GM12878 (cell line): ENCODE measurements at regions not wholly inside any gene's neighbourhood (a gene's known extent, or its start where the extent isn't known, plus 50 kb on each side); places are given as distances from the start of the nearest gene placed in this dataset. TPM values are rescaled to one million over a fixed set of nuclear protein-coding genes. Genes with fewer than 3 reads are reported as not detected.

ENCODE experiments used
- HCFC1 ChIP-seq: fragments of 150-350 bp; IDR thresholded peaks from 2 replicates; pipeline ENCODE4 v1.6.1; 2014; ENCODE audit warnings: low read length
- IKZF1 ChIP-seq: fragments of 450-650 bp; conservative IDR thresholded peaks from 2 replicates; pipeline ENCODE4 v1.6.1; 2017; ENCODE audit warnings: antibody characterized with exemption, mild to moderate bottlenecking
- MEF2B ChIP-seq: fragments of 450-650 bp; IDR thresholded peaks from 2 replicates; pipeline ENCODE4 v1.6.1; 2018; ENCODE audit warnings: mild to moderate bottlenecking, moderate library complexity; ENCODE audit not compliant: partially characterized antibody, poor library complexity, severe bottlenecking
- RAD21 ChIP-seq: IDR thresholded peaks from 2 replicates; pipeline ENCODE4 v1.6.1; 2011; ENCODE audit warnings: mild to moderate bottlenecking, low read depth, low read length, moderate library complexity; ENCODE audit not compliant: insufficient read depth
- microRNA-seq: library from miRNA; unstranded; fragments of <30 nt; microRNA quantifications from one replicate; pipeline ENCODE4, GENCODE V29; 2018
- small RNA-seq: library from RNA; depleted of rRNA; stranded (forward); fragments of <200 nt; gene quantifications from one replicate; pipeline ENCODE3, GENCODE V24; 2014
- TF ChIP-seq, protein P1 (sequence below): IDR thresholded peaks from 2 replicates; pipeline ENCODE4 v1.6.1; 2012; ENCODE audit warnings: improper control_type of control experiment, low read depth, low read length; ENCODE audit not compliant: insufficient replicate concordance
- TF ChIP-seq, protein P2 (sequence below): fragments of 450-650 bp; IDR thresholded peaks from 2 replicates; pipeline ENCODE4 v1.6.1; 2016; ENCODE audit warnings: mild to moderate bottlenecking
- TF ChIP-seq, protein P3 (sequence below): fragments of 450-650 bp; IDR thresholded peaks from 2 replicates; pipeline ENCODE4 v1.6.1; 2017; ENCODE audit warnings: borderline replicate concordance
- TF ChIP-seq, protein P4 (sequence below): fragments of 450-650 bp; conservative IDR thresholded peaks from 2 replicates; pipeline ENCODE4 v1.6.1; 2017; ENCODE audit warnings: mild to moderate bottlenecking, moderate library complexity

DNA sequence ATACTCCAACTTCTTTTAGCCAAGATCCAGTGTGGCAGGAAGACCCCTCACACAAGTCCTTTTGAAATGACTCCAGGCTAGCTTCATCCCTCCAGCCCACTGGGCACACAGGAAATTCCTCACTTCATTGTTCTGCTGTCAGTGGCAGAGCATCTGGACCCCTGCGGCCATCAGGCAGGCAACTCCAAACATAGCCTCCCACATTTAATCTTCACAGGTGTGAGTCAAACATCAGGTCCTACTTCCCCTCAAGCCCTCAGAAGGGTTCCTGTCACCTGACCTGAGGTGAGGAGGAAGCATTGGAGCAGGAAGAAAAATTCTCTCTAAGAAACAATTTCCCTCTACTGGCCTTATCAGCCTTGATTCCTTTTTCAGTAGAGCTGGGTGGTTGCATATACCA is 51.1 kb upstream of the C1GALT1 start (continued):
- TF ChIP-seq, protein P1, sequence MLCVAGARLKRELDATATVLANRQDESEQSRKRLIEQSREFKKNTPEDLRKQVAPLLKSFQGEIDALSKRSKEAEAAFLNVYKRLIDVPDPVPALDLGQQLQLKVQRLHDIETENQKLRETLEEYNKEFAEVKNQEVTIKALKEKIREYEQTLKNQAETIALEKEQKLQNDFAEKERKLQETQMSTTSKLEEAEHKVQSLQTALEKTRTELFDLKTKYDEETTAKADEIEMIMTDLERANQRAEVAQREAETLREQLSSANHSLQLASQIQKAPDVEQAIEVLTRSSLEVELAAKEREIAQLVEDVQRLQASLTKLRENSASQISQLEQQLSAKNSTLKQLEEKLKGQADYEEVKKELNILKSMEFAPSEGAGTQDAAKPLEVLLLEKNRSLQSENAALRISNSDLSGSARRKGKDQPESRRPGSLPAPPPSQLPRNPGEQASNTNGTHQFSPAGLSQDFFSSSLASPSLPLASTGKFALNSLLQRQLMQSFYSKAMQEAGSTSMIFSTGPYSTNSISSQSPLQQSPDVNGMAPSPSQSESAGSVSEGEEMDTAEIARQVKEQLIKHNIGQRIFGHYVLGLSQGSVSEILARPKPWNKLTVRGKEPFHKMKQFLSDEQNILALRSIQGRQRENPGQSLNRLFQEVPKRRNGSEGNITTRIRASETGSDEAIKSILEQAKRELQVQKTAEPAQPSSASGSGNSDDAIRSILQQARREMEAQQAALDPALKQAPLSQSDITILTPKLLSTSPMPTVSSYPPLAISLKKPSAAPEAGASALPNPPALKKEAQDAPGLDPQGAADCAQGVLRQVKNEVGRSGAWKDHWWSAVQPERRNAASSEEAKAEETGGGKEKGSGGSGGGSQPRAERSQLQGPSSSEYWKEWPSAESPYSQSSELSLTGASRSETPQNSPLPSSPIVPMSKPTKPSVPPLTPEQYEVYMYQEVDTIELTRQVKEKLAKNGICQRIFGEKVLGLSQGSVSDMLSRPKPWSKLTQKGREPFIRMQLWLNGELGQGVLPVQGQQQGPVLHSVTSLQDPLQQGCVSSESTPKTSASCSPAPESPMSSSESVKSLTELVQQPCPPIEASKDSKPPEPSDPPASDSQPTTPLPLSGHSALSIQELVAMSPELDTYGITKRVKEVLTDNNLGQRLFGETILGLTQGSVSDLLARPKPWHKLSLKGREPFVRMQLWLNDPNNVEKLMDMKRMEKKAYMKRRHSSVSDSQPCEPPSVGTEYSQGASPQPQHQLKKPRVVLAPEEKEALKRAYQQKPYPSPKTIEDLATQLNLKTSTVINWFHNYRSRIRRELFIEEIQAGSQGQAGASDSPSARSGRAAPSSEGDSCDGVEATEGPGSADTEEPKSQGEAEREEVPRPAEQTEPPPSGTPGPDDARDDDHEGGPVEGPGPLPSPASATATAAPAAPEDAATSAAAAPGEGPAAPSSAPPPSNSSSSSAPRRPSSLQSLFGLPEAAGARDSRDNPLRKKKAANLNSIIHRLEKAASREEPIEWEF, result no peak
- TF ChIP-seq RAD21, result no peak
- TF ChIP-seq IKZF1, result no peak
- no peak for TF ChIP-seq HCFC1
- TF ChIP-seq, protein P2, sequence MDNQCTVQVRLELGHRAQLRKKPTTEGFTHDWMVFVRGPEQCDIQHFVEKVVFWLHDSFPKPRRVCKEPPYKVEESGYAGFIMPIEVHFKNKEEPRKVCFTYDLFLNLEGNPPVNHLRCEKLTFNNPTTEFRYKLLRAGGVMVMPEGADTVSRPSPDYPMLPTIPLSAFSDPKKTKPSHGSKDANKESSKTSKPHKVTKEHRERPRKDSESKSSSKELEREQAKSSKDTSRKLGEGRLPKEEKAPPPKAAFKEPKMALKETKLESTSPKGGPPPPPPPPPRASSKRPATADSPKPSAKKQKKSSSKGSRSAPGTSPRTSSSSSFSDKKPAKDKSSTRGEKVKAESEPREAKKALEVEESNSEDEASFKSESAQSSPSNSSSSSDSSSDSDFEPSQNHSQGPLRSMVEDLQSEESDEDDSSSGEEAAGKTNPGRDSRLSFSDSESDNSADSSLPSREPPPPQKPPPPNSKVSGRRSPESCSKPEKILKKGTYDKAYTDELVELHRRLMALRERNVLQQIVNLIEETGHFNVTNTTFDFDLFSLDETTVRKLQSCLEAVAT, result no peak
- TF ChIP-seq, protein P3, sequence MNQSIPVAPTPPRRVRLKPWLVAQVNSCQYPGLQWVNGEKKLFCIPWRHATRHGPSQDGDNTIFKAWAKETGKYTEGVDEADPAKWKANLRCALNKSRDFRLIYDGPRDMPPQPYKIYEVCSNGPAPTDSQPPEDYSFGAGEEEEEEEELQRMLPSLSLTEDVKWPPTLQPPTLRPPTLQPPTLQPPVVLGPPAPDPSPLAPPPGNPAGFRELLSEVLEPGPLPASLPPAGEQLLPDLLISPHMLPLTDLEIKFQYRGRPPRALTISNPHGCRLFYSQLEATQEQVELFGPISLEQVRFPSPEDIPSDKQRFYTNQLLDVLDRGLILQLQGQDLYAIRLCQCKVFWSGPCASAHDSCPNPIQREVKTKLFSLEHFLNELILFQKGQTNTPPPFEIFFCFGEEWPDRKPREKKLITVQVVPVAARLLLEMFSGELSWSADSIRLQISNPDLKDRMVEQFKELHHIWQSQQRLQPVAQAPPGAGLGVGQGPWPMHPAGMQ, result no peak
- TF ChIP-seq, protein P4, sequence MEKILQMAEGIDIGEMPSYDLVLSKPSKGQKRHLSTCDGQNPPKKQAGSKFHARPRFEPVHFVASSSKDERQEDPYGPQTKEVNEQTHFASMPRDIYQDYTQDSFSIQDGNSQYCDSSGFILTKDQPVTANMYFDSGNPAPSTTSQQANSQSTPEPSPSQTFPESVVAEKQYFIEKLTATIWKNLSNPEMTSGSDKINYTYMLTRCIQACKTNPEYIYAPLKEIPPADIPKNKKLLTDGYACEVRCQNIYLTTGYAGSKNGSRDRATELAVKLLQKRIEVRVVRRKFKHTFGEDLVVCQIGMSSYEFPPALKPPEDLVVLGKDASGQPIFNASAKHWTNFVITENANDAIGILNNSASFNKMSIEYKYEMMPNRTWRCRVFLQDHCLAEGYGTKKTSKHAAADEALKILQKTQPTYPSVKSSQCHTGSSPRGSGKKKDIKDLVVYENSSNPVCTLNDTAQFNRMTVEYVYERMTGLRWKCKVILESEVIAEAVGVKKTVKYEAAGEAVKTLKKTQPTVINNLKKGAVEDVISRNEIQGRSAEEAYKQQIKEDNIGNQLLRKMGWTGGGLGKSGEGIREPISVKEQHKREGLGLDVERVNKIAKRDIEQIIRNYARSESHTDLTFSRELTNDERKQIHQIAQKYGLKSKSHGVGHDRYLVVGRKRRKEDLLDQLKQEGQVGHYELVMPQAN, result no peak
- no peak for TF ChIP-seq MEF2B

Small RNAs in the stretch of these regions (microRNA-seq; reads per million reads assigned to microRNA genes)
- gene MIR3683, result not detected

Small RNAs in the stretch of these regions (small RNA-seq; reads per million reads assigned to genes)
- not detected for gene AC079804.2
- gene MIR3683, result not detected
- gene RF00019, result not detected
